ENCODE measurements at regions not wholly inside any gene's neighbourhood (a gene's known extent, or its start where the extent isn't known, plus 50 kb on each side); places are given as distances from the start of the nearest gene placed in this dataset.

- no peak for DNase-seq (ENCODE audit: low read depth)
- H3K4me3 ChIP-seq (ENCODE audit: low read depth, low read length): no peak overlapping the region
- TF ChIP-seq CTCF (IDR thresholded peaks at IDR 0.05; ENCODE audit: insufficient read depth, low read depth, low read length): no peak
Observed at GRCh38 chr16:11440657-11441012, 95.4 kb downstream of the RMI2 start.

DNA sequence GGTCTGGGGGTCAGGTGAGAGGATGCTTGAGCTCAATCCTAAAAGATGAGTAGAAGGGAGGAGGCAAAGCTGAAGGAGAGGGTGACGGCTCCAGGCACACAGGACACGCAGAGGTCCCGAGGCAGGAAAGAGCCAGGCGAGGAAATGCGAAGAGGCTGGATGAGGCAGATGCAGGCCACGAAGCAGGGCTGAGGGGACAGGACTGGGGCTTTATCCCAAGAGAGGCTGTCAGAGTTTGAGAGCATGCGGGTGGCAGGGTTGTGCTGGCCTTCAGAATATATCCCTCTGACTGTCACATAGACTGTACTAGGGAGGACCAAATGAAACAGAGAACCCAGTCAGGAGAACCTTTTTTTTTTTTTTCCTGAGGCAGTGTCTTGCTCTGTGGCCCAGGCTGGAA lies 100.2 kb downstream of the RMI2 start:
- TF ChIP-seq CTCF (IDR thresholded peaks at IDR 0.05; ENCODE audit: insufficient read depth, low read depth, low read length): no peak
- DNase-seq (ENCODE audit: low read depth): no peak
- H3K4me3 ChIP-seq (ENCODE audit: low read depth, low read length): no peak overlapping the region

DNA sequence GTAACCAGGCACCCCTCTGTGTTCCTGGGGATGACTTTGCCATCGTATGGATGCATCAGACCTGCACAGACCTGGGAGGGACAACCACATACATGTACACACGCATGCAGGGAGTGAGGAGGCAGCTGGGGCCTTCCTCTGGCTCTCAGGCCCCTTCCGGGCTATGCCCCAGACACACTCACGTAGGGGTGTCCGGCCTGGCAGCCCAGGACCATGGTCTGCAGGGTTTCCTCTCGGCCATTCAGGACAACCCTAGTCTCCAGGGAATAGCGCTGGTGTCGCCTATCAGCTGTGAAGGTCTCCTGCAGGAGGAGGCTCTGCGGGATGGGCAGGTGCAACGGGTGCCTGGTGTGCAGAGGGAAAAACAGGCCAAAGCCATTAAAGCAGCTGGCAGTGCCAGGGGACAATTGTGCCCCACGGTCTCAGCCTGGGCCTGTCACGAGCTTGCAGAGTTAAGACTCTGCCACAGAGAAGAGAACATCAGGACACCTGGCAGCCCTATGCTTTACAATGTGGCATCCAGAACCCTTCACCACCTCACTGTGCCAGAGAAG lies 101.4 kb downstream of the RMI2 start:
- TF ChIP-seq CTCF (IDR thresholded peaks at IDR 0.05; ENCODE audit: insufficient read depth, low read depth, low read length): no peak
- DNase-seq (ENCODE audit: low read depth): no peak
- H3K4me3 ChIP-seq (ENCODE audit: low read depth, low read length): no peak overlapping the region

GRCh38 chr16:11447272-11447671 lies 102.0 kb downstream of the RMI2 start:
- H3K4me3 ChIP-seq (ENCODE audit: low read depth, low read length): no peak overlapping the region
- TF ChIP-seq CTCF (IDR thresholded peaks at IDR 0.05; ENCODE audit: insufficient read depth, low read depth, low read length): no peak
- DNase-seq (ENCODE audit: low read depth): no peak

DNA sequence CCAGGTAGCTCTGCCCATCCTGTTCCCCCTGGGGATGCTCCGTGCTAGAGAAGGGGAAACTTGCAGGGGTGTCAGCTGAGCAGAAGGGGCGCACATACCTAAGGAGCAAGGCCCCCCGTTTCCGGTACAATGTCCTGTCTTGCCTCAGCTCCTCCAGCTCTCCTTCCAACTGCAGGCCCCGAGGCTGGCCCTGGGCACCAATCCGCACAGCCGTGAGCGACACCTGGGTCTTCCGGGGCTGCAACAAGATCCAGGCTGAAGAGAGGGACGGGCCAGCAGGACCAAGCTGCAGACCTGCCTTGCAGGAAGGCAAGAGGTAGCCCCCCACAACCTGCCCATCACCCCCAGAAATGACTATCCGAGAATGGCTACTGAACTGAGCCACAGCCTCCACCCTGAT lies 102.6 kb downstream of the RMI2 start:
- TF ChIP-seq CTCF (IDR thresholded peaks at IDR 0.05; ENCODE audit: insufficient read depth, low read depth, low read length): no peak
- DNase-seq (ENCODE audit: low read depth): no peak
- H3K4me3 ChIP-seq (ENCODE audit: low read depth, low read length): no peak overlapping the region

DNA sequence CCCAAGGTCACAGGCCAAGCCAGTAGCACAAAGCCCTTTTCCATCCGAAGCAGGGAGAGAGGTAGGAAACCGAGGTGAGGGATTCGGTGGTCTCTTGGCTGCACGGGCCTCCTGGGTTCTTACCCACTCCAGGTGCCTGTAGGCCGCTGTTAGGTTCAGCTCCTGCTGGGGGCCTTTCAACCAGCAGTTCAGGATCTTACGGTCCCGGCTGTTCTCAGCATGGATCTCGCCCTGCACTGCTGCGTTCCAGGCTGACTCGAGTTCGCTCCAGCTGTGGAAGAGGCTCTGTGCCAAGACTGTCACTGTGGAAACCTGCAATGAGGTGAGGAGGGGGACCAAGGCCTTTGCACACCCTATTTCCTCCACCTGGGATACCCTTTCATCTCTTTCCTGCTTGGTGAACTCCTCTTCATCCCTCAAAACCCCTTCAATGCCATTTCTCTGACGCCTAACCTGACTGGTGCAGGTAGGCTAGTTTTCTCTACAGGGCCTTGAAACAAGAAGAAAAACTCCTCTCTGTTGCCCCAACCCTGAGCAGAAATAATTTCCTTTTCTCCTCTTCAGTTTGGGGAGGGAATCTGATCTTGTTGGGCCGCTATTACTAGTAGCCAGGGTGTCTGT lies 103.6 kb downstream of the RMI2 start:
- DNase-seq (ENCODE audit: low read depth): no peak
- TF ChIP-seq CTCF (IDR thresholded peaks at IDR 0.05; ENCODE audit: insufficient read depth, low read depth, low read length): no peak
- no peak overlapping the region for H3K4me3 ChIP-seq (ENCODE audit: low read depth, low read length)

GRCh38 chr16:11449716-11450115 lies 104.5 kb downstream of the RMI2 start:
- no peak for TF ChIP-seq CTCF (IDR thresholded peaks at IDR 0.05; ENCODE audit: insufficient read depth, low read depth, low read length)
- DNase-seq (ENCODE audit: low read depth): no peak
- no peak overlapping the region for H3K4me3 ChIP-seq (ENCODE audit: low read depth, low read length)

Data from fibroblast of villous mesenchyme (primary cell).